K562 (cell line): ENCODE measurements at regions not wholly inside any gene's neighbourhood (a gene's known extent, or its start where the extent isn't known, plus 50 kb on each side); places are given as distances from the start of the nearest gene placed in this dataset.

ENCODE experiments used
- CREM ChIP-seq: IDR thresholded peaks from 2 replicates; pipeline ENCODE4 v1.6.1; 2014; ENCODE audit warnings: antibody characterized with exemption, low read depth
- FOS ChIP-seq: IDR thresholded peaks from 3 replicates; pipeline ENCODE4 v1.6.1; 2011; ENCODE audit not compliant: insufficient read length; ENCODE audit errors: extremely low read depth
- NFATC3 ChIP-seq: fragments of 450-650 bp; IDR thresholded peaks from 2 replicates; pipeline ENCODE4 v1.6.1; 2017; ENCODE audit warnings: mild to moderate bottlenecking
- STAT5B ChIP-seq: fragments of 250-450 bp; sonication (Bioruptor Pico); IDR thresholded peaks from 2 replicates; pipeline ENCODE4 v1.8.0; 2021; ENCODE audit warnings: mild to moderate bottlenecking, inconsistent platforms
- ZBTB12 ChIP-seq: fragments of 250-450 bp; sonication (Bioruptor Pico); IDR thresholded peaks from 2 replicates; pipeline ENCODE4 v1.4.0; 2020
- ZNF124 ChIP-seq: sonication (generic); formaldehyde crosslinking; IDR thresholded peaks from 2 replicates; pipeline ENCODE4 v1.8.1; 2022; ENCODE audit warnings: missing genetic modification reagents
- TF ChIP-seq, protein P1 (sequence below): sonication (generic); formaldehyde crosslinking; IDR thresholded peaks from 2 replicates; pipeline ENCODE4 v1.8.0; 2022; ENCODE audit warnings: missing genetic modification reagents, mild to moderate bottlenecking, borderline replicate concordance
- TF ChIP-seq, protein P2 (sequence below): sonication (generic); formaldehyde crosslinking; IDR thresholded peaks from 2 replicates; pipeline ENCODE4 v1.8.1; 2023; ENCODE audit warnings: mild to moderate bottlenecking, missing genetic modification reagents
- TF ChIP-seq, protein P3 (sequence below), 2 experiments: fragments of 250-450 bp in 1 of 2; fragments of 450-650 bp in 1 of 2; sonication (Bioruptor Pico) in 1 of 2; IDR thresholded peaks; 2 replicates each; pipeline versions ENCODE4 v1.6.1 to v1.8.0; 2016 to 2021; ENCODE audit warnings: mild to moderate bottlenecking in 2 of 2, moderate library complexity in 2 of 2, missing compliant biosample characterization in 1 of 2, missing genetic modification characterization in 1 of 2

DNA sequence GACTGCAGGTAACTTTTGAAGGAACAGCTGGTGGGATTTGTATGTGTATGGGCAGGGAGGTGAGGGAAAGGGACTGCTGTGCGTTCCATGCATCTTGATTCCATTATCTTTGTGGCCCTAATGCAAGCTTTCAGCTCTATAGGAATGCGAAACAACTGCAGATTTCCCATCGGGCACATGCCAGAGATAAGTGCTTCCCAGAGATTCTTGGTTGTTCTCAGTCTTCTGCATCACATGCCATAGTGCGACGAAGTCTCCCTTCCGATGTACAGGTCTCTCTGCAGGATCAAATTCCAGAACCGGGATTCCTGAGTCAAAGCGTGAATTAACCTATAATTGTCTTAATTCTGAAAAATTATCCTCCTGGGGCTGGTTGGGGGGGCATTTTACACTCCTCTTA lies 72.6 kb upstream of the NSMCE3 start (continued):
- TF ChIP-seq, protein P1, sequence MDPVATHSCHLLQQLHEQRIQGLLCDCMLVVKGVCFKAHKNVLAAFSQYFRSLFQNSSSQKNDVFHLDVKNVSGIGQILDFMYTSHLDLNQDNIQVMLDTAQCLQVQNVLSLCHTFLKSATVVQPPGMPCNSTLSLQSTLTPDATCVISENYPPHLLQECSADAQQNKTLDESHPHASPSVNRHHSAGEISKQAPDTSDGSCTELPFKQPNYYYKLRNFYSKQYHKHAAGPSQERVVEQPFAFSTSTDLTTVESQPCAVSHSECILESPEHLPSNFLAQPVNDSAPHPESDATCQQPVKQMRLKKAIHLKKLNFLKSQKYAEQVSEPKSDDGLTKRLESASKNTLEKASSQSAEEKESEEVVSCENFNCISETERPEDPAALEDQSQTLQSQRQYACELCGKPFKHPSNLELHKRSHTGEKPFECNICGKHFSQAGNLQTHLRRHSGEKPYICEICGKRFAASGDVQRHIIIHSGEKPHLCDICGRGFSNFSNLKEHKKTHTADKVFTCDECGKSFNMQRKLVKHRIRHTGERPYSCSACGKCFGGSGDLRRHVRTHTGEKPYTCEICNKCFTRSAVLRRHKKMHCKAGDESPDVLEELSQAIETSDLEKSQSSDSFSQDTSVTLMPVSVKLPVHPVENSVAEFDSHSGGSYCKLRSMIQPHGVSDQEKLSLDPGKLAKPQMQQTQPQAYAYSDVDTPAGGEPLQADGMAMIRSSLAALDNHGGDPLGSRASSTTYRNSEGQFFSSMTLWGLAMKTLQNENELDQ: no peak
- TF ChIP-seq ZNF124 (CRISPR knock-in tag) (no peak), CREM (no peak), STAT5B (CRISPR knock-in tag) (no peak), FOS (no peak), ZBTB12 (CRISPR knock-in tag) (no peak), NFATC3 (no peak)
- TF ChIP-seq, protein P2, sequence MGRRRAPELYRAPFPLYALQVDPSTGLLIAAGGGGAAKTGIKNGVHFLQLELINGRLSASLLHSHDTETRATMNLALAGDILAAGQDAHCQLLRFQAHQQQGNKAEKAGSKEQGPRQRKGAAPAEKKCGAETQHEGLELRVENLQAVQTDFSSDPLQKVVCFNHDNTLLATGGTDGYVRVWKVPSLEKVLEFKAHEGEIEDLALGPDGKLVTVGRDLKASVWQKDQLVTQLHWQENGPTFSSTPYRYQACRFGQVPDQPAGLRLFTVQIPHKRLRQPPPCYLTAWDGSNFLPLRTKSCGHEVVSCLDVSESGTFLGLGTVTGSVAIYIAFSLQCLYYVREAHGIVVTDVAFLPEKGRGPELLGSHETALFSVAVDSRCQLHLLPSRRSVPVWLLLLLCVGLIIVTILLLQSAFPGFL: no peak
- TF ChIP-seq, protein P3, sequence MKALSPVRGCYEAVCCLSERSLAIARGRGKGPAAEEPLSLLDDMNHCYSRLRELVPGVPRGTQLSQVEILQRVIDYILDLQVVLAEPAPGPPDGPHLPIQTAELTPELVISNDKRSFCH (CRISPR knock-in tag; IDR thresholded peaks at IDR 0.05): no peak
- TF ChIP-seq, protein P3 (tag; IDR thresholded peaks at IDR 0.05): no peak
